Stimulated activated CD8-positive, alpha-beta memory T cell treated with anti-CD3 and anti-CD28 coated beads, Interleukin-4, amount 100 ng/mL, for 4 hours (primary cell): ENCODE measurements at regions not wholly inside any gene's neighbourhood (a gene's known extent, or its start where the extent isn't known, plus 50 kb on each side); places are given as distances from the start of the nearest gene placed in this dataset.

Source experiments
- DNase-seq, 2 donors: peaks; one replicate each; pipeline ENCODE4 v3.0.0-alpha.2; 2020; ENCODE audit warnings: low read depth in 2 of 2, low spot score in 1 of 2

GRCh38 chr3:193827040-193827669 lies 234.1 kb downstream of the OPA1 start:
- DNase-seq: no peak

- no peak for DNase-seq
These were observed 234.9 kb downstream of the OPA1 start for GRCh38 chr3:193827871-193828270.

- no peak for DNase-seq
These were observed 235.5 kb downstream of the OPA1 start for GRCh38 chr3:193828477-193828876.

GRCh38 chr3:193829781-193830180 lies 236.8 kb downstream of the OPA1 start:
- DNase-seq: no peak

GRCh38 chr3:193830791-193831191 lies 237.8 kb downstream of the OPA1 start:
- no peak for DNase-seq

GRCh38 chr3:193831495-193832455 lies 238.8 kb downstream of the OPA1 start:
- no peak for DNase-seq

GRCh38 chr3:193832833-193833413 lies 239.9 kb downstream of the OPA1 start:
- no peak for DNase-seq

GRCh38 chr3:193833592-193833991 lies 240.6 kb downstream of the OPA1 start:
- DNase-seq: no peak

GRCh38 chr3:193835414-193835813 lies 242.4 kb downstream of the OPA1 start:
- no peak for DNase-seq

- DNase-seq: no peak
These were observed 243.5 kb downstream of the OPA1 start for GRCh38 chr3:193836511-193836910.

- no peak for DNase-seq
These were observed 243.9 kb downstream of the OPA1 start for GRCh38 chr3:193836918-193837317.

GRCh38 chr3:193837347-193837827 lies 244.4 kb downstream of the OPA1 start:
- DNase-seq: no peak

GRCh38 chr3:193840111-193840641 lies 247.2 kb downstream of the OPA1 start:
- no peak for DNase-seq

- no peak for DNase-seq
These were observed 248.6 kb downstream of the OPA1 start for GRCh38 chr3:193841581-193841980.

GRCh38 chr3:193842029-193842798 lies 249.2 kb downstream of the OPA1 start:
- no peak for DNase-seq

GRCh38 chr3:193842832-193843473 lies 249.9 kb downstream of the OPA1 start:
- DNase-seq: no peak

- DNase-seq: no peak
These were observed 250.7 kb downstream of the OPA1 start for GRCh38 chr3:193843474-193844301.

- no peak for DNase-seq
These were observed 251.5 kb downstream of the OPA1 start for GRCh38 chr3:193844472-193844871.

GRCh38 chr3:193845144-193845543 lies 252.1 kb downstream of the OPA1 start:
- DNase-seq: no peak
